SJSA1 (cell line): ENCODE measurements at regions not wholly inside any gene's neighbourhood (a gene's known extent, or its start where the extent isn't known, plus 50 kb on each side); places are given as distances from the start of the nearest gene placed in this dataset.

ENCODE experiments used
- DNase-seq, 2 experiments: peaks; one replicate each; pipeline ENCODE4 v3.0.0-alpha.2; 2015 to 2020; ENCODE audit warnings: low spot score in 2 of 2, low read depth in 1 of 2
- H3K27ac ChIP-seq: fragments of 250-450 bp; sonication (Bioruptor Pico); 2 replicates; pipeline ENCODE4 v1.5.1; 2020; ENCODE audit warnings: mild to moderate bottlenecking, moderate library complexity
- H3K27me3 ChIP-seq: fragments of 250-450 bp; sonication (Bioruptor Pico); replicated peaks from 2 replicates; pipeline ENCODE4 v1.5.1; 2020; ENCODE audit warnings: mild to moderate bottlenecking, moderate library complexity
- H3K36me3 ChIP-seq: fragments of 250-450 bp; sonication (Bioruptor Pico); 2 replicates; pipeline ENCODE4 v1.5.1; 2020; ENCODE audit warnings: mild to moderate bottlenecking
- H3K4me1 ChIP-seq: fragments of 250-450 bp; sonication (Bioruptor Pico); replicated peaks from 2 replicates; pipeline ENCODE4 v1.6.1; 2021; ENCODE audit warnings: mild to moderate bottlenecking
- H3K4me3 ChIP-seq: fragments of 250-450 bp; sonication (Bioruptor Pico); 2 replicates; pipeline ENCODE4 v1.5.1; 2020; ENCODE audit warnings: mild to moderate bottlenecking
- H3K9me3 ChIP-seq: fragments of 250-450 bp; sonication (Bioruptor Pico); replicated peaks from 2 replicates; pipeline ENCODE4 v1.5.1; 2020; ENCODE audit warnings: mild to moderate bottlenecking

DNA sequence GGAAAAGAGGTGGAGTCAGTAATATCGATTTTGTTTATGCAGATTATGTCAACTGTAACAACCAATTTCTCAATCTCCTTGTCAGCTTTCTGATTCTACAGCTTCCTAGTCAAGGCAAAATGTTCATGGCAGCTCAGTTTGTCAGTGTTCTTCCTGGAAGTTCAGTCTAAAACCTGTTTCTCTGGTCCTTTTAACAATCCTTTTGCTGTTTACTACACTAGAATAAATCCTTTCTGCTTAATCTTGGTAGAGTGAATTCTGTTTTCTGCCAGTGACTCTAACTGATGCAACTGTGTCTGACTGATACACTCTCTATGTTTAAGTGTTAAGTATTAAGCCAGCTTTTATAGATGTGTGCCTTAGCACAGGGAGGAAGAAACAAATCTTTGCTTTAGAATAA lies 516.9 kb upstream of the KLF12 start:
- H3K9me3 ChIP-seq: no peaks in the 10 kb centered on the region
- no peak overlapping the region for H3K4me3 ChIP-seq
- no peaks in the 10 kb centered on the region for H3K4me1 ChIP-seq
- DNase-seq: no peak
- no peaks in the 10 kb centered on the region for H3K36me3 ChIP-seq
- no peak overlapping the region for H3K27ac ChIP-seq
- no peaks in the 10 kb centered on the region for H3K27me3 ChIP-seq

DNA sequence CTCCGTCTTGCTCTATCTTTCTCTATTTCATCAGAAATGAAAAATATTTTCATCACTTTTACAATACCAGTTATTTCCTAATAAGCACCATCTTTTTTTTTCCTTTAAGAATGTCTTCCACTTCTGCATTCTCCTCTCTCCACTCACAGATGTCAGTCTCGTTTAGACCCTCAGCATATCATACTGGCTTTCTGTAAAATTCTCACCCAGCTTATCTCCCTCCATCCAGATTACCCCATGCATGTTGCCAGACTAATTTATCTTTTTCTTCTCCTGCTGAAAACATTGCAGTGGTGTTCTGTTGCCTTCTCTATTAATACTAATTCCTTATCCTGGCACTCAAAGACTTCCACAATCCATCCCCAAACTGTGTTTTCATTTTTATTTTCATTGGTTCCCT lies 513.8 kb upstream of the KLF12 start:
- H3K27me3 ChIP-seq: no peaks in the 10 kb centered on the region
- no peak overlapping the region for H3K4me3 ChIP-seq

DNA sequence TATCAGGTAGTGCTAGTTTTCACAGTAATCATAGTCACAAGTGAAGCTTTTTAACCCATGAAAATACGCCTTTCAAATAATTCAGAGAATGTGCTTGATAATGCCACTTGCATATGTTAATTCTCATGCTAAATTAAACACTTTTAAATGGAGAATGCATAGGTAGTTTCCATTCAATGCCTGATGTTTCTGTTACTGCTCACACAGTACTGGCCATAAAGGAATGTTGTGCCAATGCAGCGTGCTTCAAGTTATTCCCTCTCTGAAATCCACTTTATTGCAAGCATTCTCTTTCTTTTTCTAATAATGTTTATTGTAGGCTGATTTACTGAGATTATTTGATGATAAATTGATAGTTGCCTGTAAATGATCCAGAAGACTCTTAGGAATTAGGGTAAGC lies 513.0 kb upstream of the KLF12 start:
- H3K4me1 ChIP-seq: no peaks in the 10 kb centered on the region
- H3K27ac ChIP-seq: no peak overlapping the region
- no peaks in the 10 kb centered on the region for H3K36me3 ChIP-seq
- H3K4me3 ChIP-seq: no peak overlapping the region
- H3K27me3 ChIP-seq: no peaks in the 10 kb centered on the region
- H3K9me3 ChIP-seq: no peaks in the 10 kb centered on the region
- DNase-seq: no peak

More for the DNA sequence above, 513.8 kb upstream of the KLF12 start:
- Histone ChIP-seq H3K9me3 (no peaks in the 10 kb centered on the region), H3K36me3 (no peaks in the 10 kb centered on the region), H3K27ac (no peak overlapping the region), H3K4me1 (no peaks in the 10 kb centered on the region)
- no peak for DNase-seq

DNA sequence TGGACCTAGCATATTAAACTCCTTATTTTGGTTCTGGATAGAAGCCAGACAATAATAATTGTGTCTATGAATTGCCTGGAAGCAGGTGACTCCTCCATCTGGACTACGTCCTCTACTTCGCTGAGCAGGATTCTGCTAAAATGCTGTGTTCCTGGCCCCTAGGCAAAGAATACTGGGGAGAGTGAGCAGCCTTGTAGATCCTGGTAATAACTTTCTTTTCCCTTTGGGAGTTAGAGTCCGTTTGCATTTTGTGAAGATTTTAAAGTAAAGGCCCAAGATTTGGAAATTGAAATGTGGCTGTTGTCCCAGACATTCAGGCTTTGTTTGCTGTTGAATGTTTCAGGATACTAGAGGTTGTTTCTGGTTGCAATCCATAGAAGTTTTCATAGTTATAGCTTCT lies 511.9 kb upstream of the KLF12 start:
- no peaks in the 10 kb centered on the region for H3K36me3 ChIP-seq
- no peak overlapping the region for H3K27ac ChIP-seq

DNA sequence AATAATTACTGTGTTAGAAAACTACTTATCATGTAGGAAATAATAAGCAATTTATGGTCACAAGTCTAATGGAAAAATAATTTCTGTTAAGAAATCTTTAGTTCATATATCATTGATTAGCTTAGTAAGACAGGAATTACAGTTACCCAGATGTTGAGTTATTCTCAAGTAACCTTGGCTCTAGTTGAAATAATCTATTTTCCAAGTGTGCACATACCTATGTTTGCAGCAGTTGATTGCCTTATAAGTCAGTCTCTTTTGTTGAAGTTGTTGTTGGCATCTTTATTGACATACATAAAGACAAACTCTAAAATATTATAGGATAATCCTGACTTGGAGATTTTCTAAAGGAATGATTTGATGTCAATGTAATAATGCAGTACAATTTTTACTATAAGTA lies 511.4 kb upstream of the KLF12 start:
- no peak overlapping the region for H3K4me3 ChIP-seq
- DNase-seq: no peak
- H3K27ac ChIP-seq: no peak overlapping the region
- H3K9me3 ChIP-seq: no peaks in the 10 kb centered on the region
- no peaks in the 10 kb centered on the region for H3K4me1 ChIP-seq
- H3K27me3 ChIP-seq: no peaks in the 10 kb centered on the region
- H3K36me3 ChIP-seq: no peaks in the 10 kb centered on the region

More for the DNA sequence above, 511.9 kb upstream of the KLF12 start:
- H3K4me1 ChIP-seq: no peaks in the 10 kb centered on the region
- H3K9me3 ChIP-seq: no peaks in the 10 kb centered on the region
- no peaks in the 10 kb centered on the region for H3K27me3 ChIP-seq
- no peak overlapping the region for H3K4me3 ChIP-seq
- no peak for DNase-seq

DNA sequence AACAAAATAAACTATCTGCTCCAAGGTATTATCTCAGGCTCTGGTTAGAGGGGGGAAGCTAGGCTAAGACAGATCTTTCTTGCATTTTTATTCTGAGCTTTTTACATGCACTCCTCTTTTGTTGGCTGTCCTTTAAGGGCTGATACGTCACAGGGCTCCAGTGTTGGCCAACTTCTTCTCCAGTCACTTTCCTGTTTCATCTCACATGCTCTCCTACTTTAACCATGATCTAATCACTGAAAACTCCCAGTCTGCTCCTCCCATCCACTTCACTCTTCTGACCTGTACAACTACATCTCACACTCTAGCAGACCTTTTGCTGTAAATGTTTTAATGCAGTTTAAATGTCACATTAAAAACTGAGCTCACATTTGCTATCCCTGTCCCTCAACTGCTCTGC lies 510.0 kb upstream of the KLF12 start:
- Histone ChIP-seq H3K27ac (no peak overlapping the region), H3K27me3 (no peaks in the 10 kb centered on the region), H3K9me3 (no peaks in the 10 kb centered on the region), H3K4me1 (no peaks in the 10 kb centered on the region), H3K4me3 (no peak overlapping the region), H3K36me3 (no peaks in the 10 kb centered on the region)
- no peak for DNase-seq

DNA sequence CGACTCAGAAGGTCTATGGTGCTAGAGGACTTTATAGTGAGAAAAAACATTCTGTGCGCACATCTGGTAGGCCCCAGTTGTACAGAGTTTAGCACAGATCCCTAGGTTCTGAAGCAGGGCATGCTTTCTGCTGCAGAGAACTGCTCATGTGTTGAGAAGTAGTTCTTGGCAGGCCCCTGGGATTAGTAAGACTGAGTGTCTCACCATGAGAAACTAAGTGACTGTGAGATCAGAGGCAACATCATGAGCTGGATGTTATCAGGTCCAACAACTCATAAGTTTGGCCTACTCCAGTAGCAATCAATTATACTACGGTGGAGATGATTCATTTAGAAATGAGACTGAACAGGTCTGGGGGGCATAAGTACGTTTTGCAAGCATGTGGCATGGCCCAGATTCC lies 507.4 kb upstream of the KLF12 start:
- H3K27ac ChIP-seq: no peak overlapping the region
- no peaks in the 10 kb centered on the region for H3K9me3 ChIP-seq
- H3K27me3 ChIP-seq: no peaks in the 10 kb centered on the region
- no peaks in the 10 kb centered on the region for H3K4me1 ChIP-seq
- H3K4me3 ChIP-seq: no peak overlapping the region
- no peaks in the 10 kb centered on the region for H3K36me3 ChIP-seq
- DNase-seq: no peak

DNA sequence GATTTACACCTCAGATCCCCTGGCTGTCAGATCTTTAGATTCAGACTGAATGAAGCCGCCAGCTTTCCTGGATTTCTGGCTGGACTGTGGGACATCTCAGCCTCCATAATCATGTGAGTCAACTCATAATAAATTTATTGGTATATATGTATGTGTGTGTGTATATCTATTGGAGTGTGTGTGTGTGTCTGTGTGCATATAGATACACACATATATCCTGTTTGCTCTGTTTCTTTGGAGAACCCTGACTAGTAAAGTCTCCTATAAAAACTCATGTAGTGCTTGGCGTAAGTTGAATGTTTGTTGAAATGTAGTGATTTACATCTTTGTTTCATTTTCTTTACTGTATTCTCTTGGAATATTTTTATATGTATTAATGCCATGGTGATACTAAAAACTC lies 499.5 kb upstream of the KLF12 start:
- H3K4me1 ChIP-seq: no peaks in the 10 kb centered on the region
- H3K27me3 ChIP-seq: no peaks in the 10 kb centered on the region
- H3K36me3 ChIP-seq: no peaks in the 10 kb centered on the region
- no peak overlapping the region for H3K4me3 ChIP-seq
- no peaks in the 10 kb centered on the region for H3K9me3 ChIP-seq
- DNase-seq: no peak
- H3K27ac ChIP-seq: no peak overlapping the region

DNA sequence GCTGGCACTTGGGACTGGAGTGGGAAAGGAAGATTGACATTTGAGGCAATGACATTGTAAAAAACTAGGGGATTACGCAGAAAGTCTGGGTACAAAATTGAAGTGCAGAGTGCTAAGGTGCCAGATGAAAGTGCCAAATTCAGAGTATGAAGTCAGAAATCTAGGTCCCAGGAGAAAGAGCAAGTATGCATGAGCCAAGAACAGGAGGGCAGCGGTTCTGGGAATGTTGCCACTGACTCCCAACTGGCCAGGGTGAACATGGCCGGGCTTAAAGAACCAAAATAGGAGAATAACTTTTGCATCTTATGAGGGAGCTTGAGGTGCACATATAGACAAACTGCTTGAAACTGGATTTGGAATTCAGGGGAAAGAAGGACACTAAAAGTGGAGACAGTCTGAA lies 495.8 kb upstream of the KLF12 start:
- Histone ChIP-seq H3K4me3 (no peak overlapping the region), H3K27ac (no peak overlapping the region), H3K9me3 (no peaks in the 10 kb centered on the region), H3K4me1 (no peaks in the 10 kb centered on the region), H3K27me3 (no peaks in the 10 kb centered on the region), H3K36me3 (no peaks in the 10 kb centered on the region)
- DNase-seq: no peak

DNA sequence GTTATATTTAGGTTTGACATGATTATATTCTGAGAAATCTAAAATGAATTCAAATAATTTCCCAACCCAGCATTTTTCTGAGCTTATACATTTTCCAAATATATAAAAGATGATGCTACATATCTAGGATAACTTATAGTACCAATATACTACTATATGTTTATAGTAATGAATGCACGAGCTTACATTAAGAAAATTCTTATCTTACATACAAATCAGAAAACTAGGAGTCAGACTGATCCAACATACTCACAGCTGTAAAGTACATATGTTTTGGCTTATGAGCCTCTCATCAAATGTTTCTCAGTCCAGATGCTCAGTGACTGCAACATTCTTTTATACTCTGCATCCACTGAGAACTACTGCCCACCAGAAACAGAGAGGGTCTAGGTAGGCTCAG lies 491.3 kb upstream of the KLF12 start:
- no peaks in the 10 kb centered on the region for H3K27me3 ChIP-seq
- no peak overlapping the region for H3K27ac ChIP-seq
- no peaks in the 10 kb centered on the region for H3K36me3 ChIP-seq
- H3K4me3 ChIP-seq: no peak overlapping the region
- H3K9me3 ChIP-seq: no peaks in the 10 kb centered on the region
- H3K4me1 ChIP-seq: no peaks in the 10 kb centered on the region
- DNase-seq: no peak

DNA sequence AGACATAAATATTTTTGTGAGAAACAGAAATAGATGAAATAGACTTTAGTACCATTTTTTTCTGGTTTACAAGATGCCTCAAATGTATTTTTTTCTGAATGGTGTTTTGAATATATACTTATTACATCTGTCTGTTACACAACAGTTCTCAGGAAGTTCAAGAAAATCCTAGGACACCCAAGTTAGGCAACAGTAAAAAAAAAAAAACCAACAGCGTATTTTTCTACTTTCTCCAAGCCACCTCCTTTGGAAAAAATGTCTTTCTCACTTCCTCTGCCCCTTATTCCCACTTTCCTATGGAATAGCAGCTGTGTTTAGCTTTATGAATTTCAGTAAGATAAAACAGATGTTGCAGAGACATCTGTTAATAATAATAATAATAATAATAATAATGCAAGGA lies 489.6 kb upstream of the KLF12 start:
- Histone ChIP-seq H3K9me3 (no peaks in the 10 kb centered on the region), H3K4me1 (no peaks in the 10 kb centered on the region), H3K27ac (no peak overlapping the region), H3K4me3 (no peak overlapping the region), H3K36me3 (no peaks in the 10 kb centered on the region), H3K27me3 (no peaks in the 10 kb centered on the region)
- no peak for DNase-seq

DNA sequence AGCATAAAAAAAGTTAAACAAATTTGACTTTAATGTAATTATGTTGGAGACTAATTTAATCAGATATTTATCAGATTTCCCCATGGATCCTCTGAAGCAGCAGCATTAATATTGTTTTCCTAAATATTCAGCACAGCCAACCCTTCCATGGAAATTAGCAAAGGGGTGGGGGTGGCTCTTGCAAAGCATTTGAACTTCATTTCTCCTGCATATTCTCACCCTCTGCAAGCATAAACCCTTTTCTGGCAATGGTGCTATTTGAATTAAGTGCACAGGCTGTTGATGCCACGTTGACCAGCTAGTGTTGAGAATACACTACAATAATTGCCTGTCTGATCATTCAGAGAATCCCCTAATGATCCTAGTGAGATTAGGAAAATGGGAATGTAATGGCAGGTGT lies 488.1 kb upstream of the KLF12 start:
- no peaks in the 10 kb centered on the region for H3K9me3 ChIP-seq
- no peaks in the 10 kb centered on the region for H3K4me1 ChIP-seq
- DNase-seq: no peak
- no peaks in the 10 kb centered on the region for H3K27me3 ChIP-seq
- no peak overlapping the region for H3K4me3 ChIP-seq
- no peak overlapping the region for H3K27ac ChIP-seq
- H3K36me3 ChIP-seq: no peaks in the 10 kb centered on the region

DNA sequence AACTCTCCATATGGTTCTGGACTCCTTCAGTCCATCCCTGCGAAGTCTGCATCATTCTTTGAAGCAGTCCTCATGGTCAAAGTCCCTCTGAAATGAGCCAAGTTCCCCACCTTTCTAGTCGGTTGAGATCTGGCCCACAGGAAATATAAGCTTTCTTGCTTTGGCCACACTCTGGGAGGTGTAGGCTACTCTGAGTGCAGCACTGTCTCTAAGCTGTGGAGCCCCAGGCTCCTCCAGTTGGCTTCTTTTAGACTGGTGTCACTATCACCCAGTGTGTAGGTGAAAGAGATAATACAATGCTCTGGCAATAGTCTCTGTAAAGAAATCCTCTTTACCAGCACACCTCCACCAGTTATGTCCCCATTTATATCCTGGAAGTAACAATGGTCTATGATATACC lies 486.5 kb upstream of the KLF12 start:
- no peaks in the 10 kb centered on the region for H3K9me3 ChIP-seq
- no peak for DNase-seq
- H3K27me3 ChIP-seq: no peaks in the 10 kb centered on the region
- H3K27ac ChIP-seq: no peak overlapping the region
- no peaks in the 10 kb centered on the region for H3K36me3 ChIP-seq
- H3K4me3 ChIP-seq: no peak overlapping the region
- no peaks in the 10 kb centered on the region for H3K4me1 ChIP-seq

DNA sequence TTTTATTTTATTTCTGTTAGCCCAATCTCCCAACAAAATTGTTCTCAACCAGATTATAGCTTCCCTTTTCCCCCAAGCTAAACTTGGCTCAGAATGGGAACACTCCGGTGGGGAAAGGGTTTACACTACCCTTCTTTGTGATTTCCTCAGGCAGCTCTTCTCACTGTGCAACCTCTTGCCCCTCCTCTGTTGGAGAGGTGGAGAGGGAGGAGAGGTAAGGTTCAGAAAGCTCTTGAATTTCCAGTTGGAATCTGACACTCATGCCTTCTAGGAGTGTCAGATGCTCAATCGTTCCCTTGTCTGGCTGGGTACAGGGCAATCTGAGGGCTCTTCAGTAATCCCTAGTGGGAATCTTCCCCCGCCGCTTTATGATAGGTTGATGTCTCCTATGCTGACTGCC lies 486.1 kb upstream of the KLF12 start:
- Histone ChIP-seq H3K36me3 (no peaks in the 10 kb centered on the region), H3K4me3 (no peak overlapping the region), H3K9me3 (no peaks in the 10 kb centered on the region), H3K4me1 (no peaks in the 10 kb centered on the region), H3K27me3 (no peaks in the 10 kb centered on the region), H3K27ac (no peak overlapping the region)
- no peak for DNase-seq

DNA sequence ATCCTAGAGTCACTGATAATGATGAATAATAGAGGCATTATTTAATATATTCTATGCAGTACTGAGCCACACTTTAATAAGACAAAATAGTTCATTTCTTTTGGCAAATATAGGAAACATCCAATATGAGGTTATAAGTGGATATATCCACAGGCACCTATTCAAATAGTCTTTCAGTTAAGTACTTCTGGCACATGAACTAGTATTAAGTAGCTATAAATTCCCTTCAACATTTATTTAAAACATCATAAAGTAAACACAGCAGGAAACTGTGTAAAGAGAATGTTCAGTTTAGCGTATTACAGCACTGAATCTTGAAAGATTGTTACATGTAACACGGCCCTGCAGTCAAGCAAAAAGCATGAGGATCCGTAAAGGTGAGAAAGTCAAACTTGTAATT lies 463.3 kb upstream of the KLF12 start:
- no peak overlapping the region for H3K27ac ChIP-seq
- H3K4me3 ChIP-seq: no peak overlapping the region
- no peak for DNase-seq
- no peaks in the 10 kb centered on the region for H3K27me3 ChIP-seq
- H3K36me3 ChIP-seq: no peaks in the 10 kb centered on the region
- H3K9me3 ChIP-seq: no peaks in the 10 kb centered on the region
- H3K4me1 ChIP-seq: no peaks in the 10 kb centered on the region
